GM18498 (cell line): ENCODE measurements at regions not wholly inside any gene's neighbourhood (a gene's known extent, or its start where the extent isn't known, plus 50 kb on each side); places are given as distances from the start of the nearest gene placed in this dataset.
"Not testable (repeated sequence)": the region's sequence is repeated elsewhere in the genome, so short reads cannot be mapped to it uniquely, and the experiment has no call there.

Source experiments
- ATAC-seq: cut with Tn5 transposase; IDR thresholded peaks from one replicate; pipeline ENCODE4 v1.9.1; 2021; ENCODE audit warnings: mild to moderate bottlenecking, moderate library complexity; ENCODE audit not compliant: unreplicated experiment

- no peak for ATAC-seq
These were observed 50.4 kb upstream of the RAPH1 start for GRCh38 chr2:203585516-203585915.

GRCh38 chr2:203586206-203586605 lies 51.1 kb upstream of the RAPH1 start:
- ATAC-seq: no peak

- ATAC-seq: no peak
These were observed 51.6 kb upstream of the RAPH1 start for GRCh38 chr2:203586696-203587095.

- no peak for ATAC-seq
These were observed 55.4 kb upstream of the RAPH1 start for GRCh38 chr2:203590496-203590895.

- ATAC-seq: no peak
These were observed 56.5 kb upstream of the RAPH1 start for GRCh38 chr2:203591642-203592041.

GRCh38 chr2:203592470-203592869 lies 57.4 kb upstream of the RAPH1 start:
- no peak for ATAC-seq

- ATAC-seq: no peak
These were observed 59.4 kb upstream of the RAPH1 start for GRCh38 chr2:203594541-203594940.

- ATAC-seq: no peak
These were observed 61.1 kb upstream of the RAPH1 start for GRCh38 chr2:203596183-203596582.

GRCh38 chr2:203599509-203599908 lies 64.4 kb upstream of the RAPH1 start:
- ATAC-seq: peak; percentile 43

- no peak for ATAC-seq
These were observed 65.2 kb upstream of the RAPH1 start for GRCh38 chr2:203600286-203600685.

- no peak for ATAC-seq
These were observed 68.6 kb upstream of the RAPH1 start for GRCh38 chr2:203603456-203604389.

GRCh38 chr2:203605302-203605701 lies 70.2 kb upstream of the RAPH1 start:
- ATAC-seq: no peak

GRCh38 chr2:203606051-203606450 lies 71.0 kb upstream of the RAPH1 start:
- ATAC-seq: no peak

- ATAC-seq: no peak
These were observed 75.5 kb upstream of the RAPH1 start for GRCh38 chr2:203610558-203610957.

- ATAC-seq: no peak
These were observed 77.1 kb upstream of the RAPH1 start for GRCh38 chr2:203612246-203612645.

- no peak for ATAC-seq
These were observed 84.3 kb upstream of the RAPH1 start for GRCh38 chr2:203619267-203619878.

- ATAC-seq: no peak
These were observed 84.4 kb upstream of the CD28 start for GRCh38 chr2:203621981-203622515.

- ATAC-seq: no peak
These were observed 83.3 kb upstream of the CD28 start for GRCh38 chr2:203623096-203623495.

GRCh38 chr2:203623661-203624060 lies 82.8 kb upstream of the CD28 start:
- no peak for ATAC-seq

- no peak for ATAC-seq
These were observed 80.7 kb upstream of the CD28 start for GRCh38 chr2:203625701-203626100.

- not testable (repeated sequence) for ATAC-seq
These were observed 80.2 kb upstream of the CD28 start for GRCh38 chr2:203626247-203626646.
